ENCODE measurements at regions not wholly inside any gene's neighbourhood (a gene's known extent, or its start where the extent isn't known, plus 50 kb on each side); places are given as distances from the start of the nearest gene placed in this dataset.
"Not testable (repeated sequence)": the region's sequence is repeated elsewhere in the genome, so short reads cannot be mapped to it uniquely, and the experiment has no call there.

GRCh38 chr4:181877329-181877848 is 365.8 kb upstream of the TENM3 start:
- DNase-seq: no peak

GRCh38 chr4:181890031-181890430 is 353.2 kb upstream of the TENM3 start:
- DNase-seq: no peak

DNA sequence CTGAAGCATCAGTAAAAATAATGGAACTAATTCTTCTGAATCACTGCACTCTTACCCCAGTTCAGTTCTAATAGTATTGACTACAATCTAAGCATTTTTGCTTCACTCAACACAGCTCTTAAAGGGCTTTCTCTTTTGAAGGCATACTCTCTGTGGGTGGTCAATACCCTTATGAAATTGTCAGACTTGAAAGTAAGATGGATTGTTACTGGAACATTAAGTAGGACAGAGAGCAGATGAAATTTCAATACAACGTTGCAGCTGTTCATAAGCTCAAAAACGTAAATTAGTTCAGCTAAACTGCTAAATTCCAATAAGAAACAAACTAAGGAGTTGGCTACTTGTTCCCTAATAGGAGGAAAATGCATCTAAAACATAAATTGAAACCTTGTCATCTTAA is 352.3 kb upstream of the TENM3 start:
- no peak for DNase-seq

GRCh38 chr4:181896614-181897013 is 346.6 kb upstream of the TENM3 start:
- no peak for DNase-seq

GRCh38 chr4:181897935-181898334 is 345.3 kb upstream of the TENM3 start:
- DNase-seq: no peak

DNA sequence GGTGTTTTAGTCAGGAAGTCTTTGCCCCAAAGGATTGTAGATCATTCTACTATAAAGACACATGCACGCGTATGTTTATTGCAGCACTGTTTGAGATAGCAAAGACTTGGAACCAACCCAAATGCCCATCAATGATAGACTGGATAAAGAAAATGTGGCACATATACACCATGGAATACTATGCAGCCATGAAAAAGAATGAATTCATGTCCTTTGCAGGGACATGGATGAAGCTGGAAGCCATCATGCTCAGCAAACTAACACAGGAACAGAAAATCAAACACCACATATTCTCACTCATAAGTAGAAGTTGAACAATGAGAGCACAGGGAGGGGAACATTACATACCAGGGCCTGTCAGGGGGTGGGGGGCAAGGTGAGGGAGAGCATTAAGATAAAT is 340.8 kb upstream of the TENM3 start:
- DNase-seq: not testable (repeated sequence)

DNA sequence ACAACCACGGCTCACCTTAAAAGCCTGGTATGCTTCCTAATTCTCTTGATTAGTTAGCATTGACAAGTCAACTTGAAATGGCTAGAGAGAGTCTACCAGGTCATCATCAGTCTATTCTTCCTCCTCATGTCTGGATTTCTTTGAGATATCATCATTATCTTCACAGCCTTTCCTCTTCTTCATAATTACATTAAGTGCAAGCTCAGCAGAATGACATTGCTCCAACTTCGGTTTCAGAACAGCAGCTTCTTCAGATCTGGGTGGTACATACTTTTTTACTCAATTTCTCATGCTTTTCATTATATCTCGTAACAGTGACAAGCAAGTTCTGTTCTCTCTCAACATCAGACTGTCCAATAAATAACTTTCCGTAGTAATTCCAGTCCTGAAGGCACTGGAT is 337.5 kb upstream of the TENM3 start:
- DNase-seq: no peak

- DNase-seq: no peak
These were observed 335.0 kb upstream of the TENM3 start for GRCh38 chr4:181908168-181908567.

- DNase-seq: peak in 1 of 51 donors; percentile 2
These were observed 333.8 kb upstream of the TENM3 start for GRCh38 chr4:181909368-181909767.

GRCh38 chr4:181911420-181911819 is 331.8 kb upstream of the TENM3 start:
- DNase-seq: no peak

- DNase-seq: no peak
These were observed 309.7 kb upstream of the TENM3 start for GRCh38 chr4:181933471-181933870.

GRCh38 chr4:181938631-181939030 is 304.6 kb upstream of the TENM3 start:
- DNase-seq: no peak

DNA sequence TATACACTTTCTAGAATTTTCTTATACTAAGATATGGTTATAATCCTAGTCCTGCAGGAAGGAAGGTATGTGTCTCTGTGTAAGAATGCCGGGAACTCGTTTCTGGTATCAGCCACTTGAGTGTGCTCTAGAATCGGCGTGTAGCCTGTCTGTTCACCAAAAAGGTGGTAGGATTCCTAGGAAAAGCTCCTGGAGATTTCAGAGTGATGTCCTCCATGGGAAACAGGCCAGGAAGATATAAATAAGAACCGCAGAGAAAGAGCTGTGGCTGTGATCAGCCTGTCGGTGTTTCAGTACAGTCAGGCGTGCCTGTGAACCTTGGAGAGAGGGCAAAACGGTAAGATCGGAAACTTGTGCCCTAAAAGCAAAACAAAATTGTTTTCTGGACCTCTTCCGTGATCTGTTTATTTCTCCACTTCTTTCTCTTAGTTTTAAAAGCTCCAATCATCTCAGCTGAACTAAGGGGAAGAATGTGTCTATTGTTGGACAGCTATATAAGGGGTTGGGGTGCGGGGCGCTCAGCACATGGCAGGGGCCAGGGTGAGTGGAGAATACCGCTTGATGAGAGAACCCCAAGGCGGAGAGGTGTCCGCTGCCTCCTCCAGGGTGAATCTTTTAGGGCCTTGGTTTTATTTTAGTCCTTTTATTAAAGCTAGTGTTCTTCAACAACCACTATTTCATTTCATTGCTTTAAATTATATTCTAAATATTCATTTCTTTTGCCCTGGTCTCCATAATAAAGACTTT is 303.8 kb upstream of the TENM3 start:
- DNase-seq: peak in 2 of 51 donors; percentile 5

DNA sequence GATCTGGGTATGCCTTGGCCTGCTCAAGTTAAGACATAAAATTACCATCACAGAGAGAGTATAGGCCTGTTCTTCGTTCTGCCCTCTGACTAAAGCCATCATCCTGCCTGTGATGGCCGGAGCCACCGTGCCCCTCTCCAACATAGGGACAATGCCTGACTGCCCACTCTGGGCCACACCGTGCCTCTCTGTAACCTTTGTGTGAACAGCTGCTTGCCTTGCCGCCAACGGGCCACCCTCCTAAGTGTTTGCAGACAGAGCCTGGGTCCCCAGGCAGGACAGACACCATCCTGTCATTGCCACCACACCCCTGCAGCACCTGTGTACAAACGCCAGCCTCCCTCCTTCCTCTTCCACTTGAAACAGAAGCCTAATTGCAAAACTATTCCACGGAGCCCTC is 298.7 kb upstream of the TENM3 start:
- DNase-seq: no peak

DNA sequence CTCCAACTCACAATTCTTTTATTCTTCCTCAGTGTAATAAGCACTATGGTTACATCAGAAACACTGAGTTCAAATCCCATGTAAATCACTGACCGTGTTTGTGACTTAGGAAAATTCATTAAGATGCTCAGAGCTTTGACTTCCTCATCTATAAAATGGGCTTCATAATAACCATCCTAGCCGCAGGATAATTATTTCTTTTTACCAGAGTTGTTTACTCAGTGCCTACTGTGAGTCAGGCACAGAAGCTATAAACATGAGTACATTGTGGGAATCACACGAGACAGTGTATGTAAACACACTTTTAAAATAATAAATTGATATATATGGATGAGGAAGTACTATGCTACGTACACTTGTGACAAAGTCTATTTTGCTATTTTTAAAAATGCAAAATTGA is 296.3 kb upstream of the TENM3 start:
- DNase-seq: no peak

DNA sequence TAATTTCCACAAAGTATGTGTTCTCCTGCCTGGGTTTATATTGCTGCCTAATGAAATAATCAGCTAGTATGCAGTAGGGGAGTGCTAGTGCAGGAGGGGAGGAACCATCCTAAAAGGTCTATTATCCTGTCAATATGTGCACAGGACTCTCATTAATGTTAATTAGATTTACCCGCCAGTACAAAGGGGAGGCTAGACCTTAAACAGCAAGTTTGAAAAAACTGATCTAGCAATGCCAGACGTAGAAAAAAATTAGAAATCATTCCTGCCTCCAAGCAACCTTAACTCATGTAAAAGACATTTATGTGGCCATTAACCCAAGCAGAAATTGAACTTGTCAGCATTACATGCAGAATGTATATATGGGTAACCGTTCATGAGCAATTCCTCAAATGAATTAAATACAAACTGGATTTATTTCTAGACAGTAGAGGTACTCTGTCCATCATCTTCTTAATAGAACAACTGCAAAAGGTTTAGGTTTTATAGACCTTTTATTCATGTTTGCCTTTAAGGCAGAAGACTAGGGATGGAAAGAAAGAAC is 294.3 kb upstream of the TENM3 start:
- DNase-seq: no peak

GRCh38 chr4:181949704-181950312 is 293.4 kb upstream of the TENM3 start:
- DNase-seq: no peak

DNA sequence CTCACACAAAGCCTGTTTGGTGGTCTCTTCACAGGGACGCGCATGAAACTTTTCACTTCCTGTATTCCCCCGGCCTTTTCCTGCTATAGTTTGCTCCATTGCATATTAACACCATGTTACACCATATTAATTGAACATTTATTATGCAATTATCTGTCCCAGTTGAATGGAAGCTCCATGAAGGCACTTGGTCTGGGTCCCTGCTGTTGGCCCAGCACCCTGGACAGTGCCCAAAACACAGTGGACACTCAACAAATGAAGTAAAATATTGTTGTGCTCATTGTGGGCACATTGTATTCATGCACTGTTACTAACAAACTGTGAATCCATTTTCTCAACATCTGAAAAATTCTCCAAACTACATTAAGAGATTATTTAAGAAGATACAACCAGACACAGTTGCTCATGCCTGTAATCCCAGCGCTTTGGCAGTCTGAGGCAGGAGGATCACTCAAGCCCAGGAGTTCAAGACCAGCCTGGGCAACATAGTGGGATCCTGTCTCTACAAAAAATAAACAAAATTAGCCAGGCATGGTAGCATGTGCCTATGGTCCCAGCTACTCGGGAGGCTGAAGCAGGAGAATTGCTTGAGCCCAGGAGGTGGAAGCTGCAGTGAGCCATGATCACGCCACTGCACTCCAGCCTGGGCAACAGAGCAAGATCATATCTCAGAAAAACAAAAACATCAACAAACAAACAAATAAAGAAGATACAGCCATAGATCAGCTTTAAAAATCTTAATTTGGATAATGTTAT is 292.7 kb upstream of the TENM3 start:
- no peak for DNase-seq

DNA sequence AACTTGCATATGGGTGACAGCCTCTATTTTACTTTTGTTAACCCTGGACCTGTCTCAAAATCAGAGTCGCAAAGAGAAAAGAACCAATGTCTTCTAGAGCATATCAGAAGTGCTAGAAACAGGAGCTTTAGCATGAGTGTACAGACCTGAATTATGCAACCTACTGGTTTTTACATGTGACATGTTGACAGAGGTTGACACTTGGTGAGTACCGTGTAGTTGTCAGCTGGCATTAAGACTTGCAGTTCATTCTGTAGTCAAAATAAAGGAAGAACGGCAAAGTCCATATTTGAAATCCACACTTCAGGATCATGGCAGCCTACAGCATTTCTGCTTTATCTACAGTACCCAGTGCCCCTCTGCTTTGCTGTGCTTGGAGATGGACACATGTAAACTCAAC is 291.9 kb upstream of the TENM3 start:
- DNase-seq: no peak

DNA sequence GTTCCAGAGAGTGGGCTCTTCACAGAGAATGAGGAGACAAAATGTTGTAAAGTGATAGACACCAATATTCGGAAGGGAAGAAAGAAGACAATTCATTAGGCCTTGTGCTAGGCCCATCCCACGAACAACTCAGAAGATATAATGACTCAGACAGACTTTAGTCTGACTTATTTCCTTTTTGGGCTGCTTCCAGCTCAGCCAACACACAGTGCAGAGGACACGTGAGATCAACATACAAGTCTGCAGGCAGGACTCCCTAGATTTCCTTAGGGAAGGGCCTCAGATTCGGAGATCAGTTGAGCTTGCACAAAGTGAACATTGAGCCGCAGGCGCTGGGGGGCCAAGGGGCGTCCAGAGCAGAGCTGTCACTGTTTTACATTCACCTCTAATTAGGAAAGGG is 290.7 kb upstream of the TENM3 start:
- peak in 1 of 51 donors; percentile 3 for DNase-seq

DNA sequence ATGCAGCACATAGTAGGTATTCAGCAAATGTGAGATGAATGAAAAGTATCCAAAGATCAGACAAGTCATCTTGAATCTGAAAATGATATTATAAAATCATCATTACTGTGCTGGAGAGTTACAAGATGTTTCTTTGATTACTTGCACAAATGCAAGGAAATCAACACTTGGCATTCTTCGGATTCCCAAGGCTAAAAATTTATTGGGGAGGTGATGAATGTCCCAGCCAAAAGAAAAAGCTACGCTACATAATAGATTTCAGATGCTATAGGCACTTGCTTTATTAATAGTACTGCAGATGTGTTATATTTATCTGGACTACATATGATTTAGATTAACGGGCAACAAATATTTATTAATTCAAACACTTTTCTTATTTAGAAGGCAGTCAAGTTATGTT is 286.7 kb upstream of the TENM3 start:
- no peak for DNase-seq

DNA sequence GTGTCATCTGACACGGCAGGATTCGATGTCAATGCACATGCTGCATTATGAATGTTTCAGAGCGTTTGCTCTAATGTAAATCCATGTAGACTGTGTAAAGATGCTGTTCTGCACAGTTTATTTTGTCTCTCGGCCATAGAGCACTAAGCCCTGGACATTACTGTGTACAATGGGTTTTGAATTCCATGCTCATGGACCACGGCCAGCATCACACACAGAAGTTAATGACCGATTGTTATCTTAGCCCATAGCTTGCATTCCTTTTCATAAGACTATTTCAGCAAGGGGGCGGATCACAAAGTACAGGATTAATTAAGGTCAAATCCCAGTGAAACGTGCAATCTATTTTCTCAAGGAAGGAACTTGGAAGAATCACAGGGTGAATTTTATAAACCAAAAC is 286.1 kb upstream of the TENM3 start:
- DNase-seq: peak in 4 of 51 donors; percentile 1 to 28 (median 6)

All from hypothalamus (tissue), 51 donors.